Mucosa of stomach (tissue), 1 donor: ENCODE measurements at regions not wholly inside any gene's neighbourhood (a gene's known extent, or its start where the extent isn't known, plus 50 kb on each side); places are given as distances from the start of the nearest gene placed in this dataset.

ENCODE experiments used
- H3K27me3 ChIP-seq: one replicate; pipeline ENCODE4 v1.7.0; 2013; ENCODE audit warnings: mild to moderate bottlenecking, low read length; ENCODE audit not compliant: control insufficient read depth, insufficient read depth
- H3K36me3 ChIP-seq: one replicate; pipeline ENCODE4 v1.7.0; 2013; ENCODE audit warnings: low read length; ENCODE audit not compliant: control insufficient read depth, insufficient read depth
- H3K4me1 ChIP-seq: one replicate; pipeline ENCODE4 v1.7.0; 2013; ENCODE audit warnings: mild to moderate bottlenecking, low read length; ENCODE audit not compliant: control insufficient read depth, insufficient read depth
- H3K4me3 ChIP-seq: one replicate; pipeline ENCODE4 v1.7.0; 2013; ENCODE audit warnings: low read length
- H3K9ac ChIP-seq: one replicate; pipeline ENCODE4 v1.7.0; 2013; ENCODE audit warnings: mild to moderate bottlenecking, low read length, moderate library complexity
- H3K9me3 ChIP-seq: one replicate; pipeline ENCODE4 v1.7.0; 2013; ENCODE audit warnings: mild to moderate bottlenecking, low read length, moderate library complexity; ENCODE audit not compliant: control insufficient read depth
- donor health status: Pancreatic carcinoma.

GRCh38 chr4:151922306-151922705 lies 161.5 kb upstream of the GATB start:
- H3K4me3 ChIP-seq, result no peak overlapping the region
- H3K4me1 ChIP-seq, result no peaks in the 10 kb centered on the region
- H3K36me3 ChIP-seq, result no peaks in the 10 kb centered on the region
- H3K9ac ChIP-seq, result no peak overlapping the region
- H3K9me3 ChIP-seq, result no peaks in the 10 kb centered on the region
- H3K27me3 ChIP-seq, result no peaks in the 10 kb centered on the region

GRCh38 chr4:151921811-151922210 lies 161.0 kb upstream of the GATB start:
- Histone ChIP-seq H3K36me3 (no peaks in the 10 kb centered on the region), H3K9me3 (no peaks in the 10 kb centered on the region), H3K27me3 (no peaks in the 10 kb centered on the region), H3K9ac (no peak overlapping the region), H3K4me3 (no peak overlapping the region), H3K4me1 (no peaks in the 10 kb centered on the region)

- no peak overlapping the region for H3K9ac ChIP-seq
- no peaks in the 10 kb centered on the region for H3K36me3 ChIP-seq
- no peaks in the 10 kb centered on the region for H3K4me1 ChIP-seq
- no peak overlapping the region for H3K4me3 ChIP-seq
- no peaks in the 10 kb centered on the region for H3K9me3 ChIP-seq
- no peaks in the 10 kb centered on the region for H3K27me3 ChIP-seq
These were observed 160.6 kb upstream of the GATB start for GRCh38 chr4:151921386-151921785.

GRCh38 chr4:151917145-151917734 lies 156.4 kb upstream of the GATB start:
- no peaks in the 10 kb centered on the region for H3K36me3 ChIP-seq
- H3K27me3 ChIP-seq, result no peaks in the 10 kb centered on the region
- no peaks in the 10 kb centered on the region for H3K4me1 ChIP-seq
- H3K9ac ChIP-seq, result no peak overlapping the region
- no peaks in the 10 kb centered on the region for H3K9me3 ChIP-seq
- H3K4me3 ChIP-seq, result no peak overlapping the region

- H3K9ac ChIP-seq, result no peak overlapping the region
- no peaks in the 10 kb centered on the region for H3K36me3 ChIP-seq
- no peaks in the 10 kb centered on the region for H3K27me3 ChIP-seq
- no peaks in the 10 kb centered on the region for H3K9me3 ChIP-seq
- H3K4me1 ChIP-seq, result no peaks in the 10 kb centered on the region
- no peak overlapping the region for H3K4me3 ChIP-seq
These were observed 151.8 kb upstream of the GATB start for GRCh38 chr4:151912632-151913031.

- no peak overlapping the region for H3K4me3 ChIP-seq
- H3K9me3 ChIP-seq, result no peaks in the 10 kb centered on the region
- no peaks in the 10 kb centered on the region for H3K27me3 ChIP-seq
- no peak overlapping the region for H3K9ac ChIP-seq
- no peaks in the 10 kb centered on the region for H3K4me1 ChIP-seq
- no peaks in the 10 kb centered on the region for H3K36me3 ChIP-seq
These were observed 151.2 kb upstream of the GATB start for GRCh38 chr4:151911970-151912369.

GRCh38 chr4:151908734-151909497 lies 148.1 kb upstream of the GATB start:
- Histone ChIP-seq H3K9me3 (no peaks in the 10 kb centered on the region), H3K27me3 (no peaks in the 10 kb centered on the region)

GRCh38 chr4:151908201-151908600 lies 147.4 kb upstream of the GATB start:
- Histone ChIP-seq H3K27me3 (no peaks in the 10 kb centered on the region), H3K9me3 (no peaks in the 10 kb centered on the region), H3K4me1 (no peaks in the 10 kb centered on the region), H3K9ac (no peak overlapping the region), H3K36me3 (no peaks in the 10 kb centered on the region), H3K4me3 (no peak overlapping the region)

More at GRCh38 chr4:151908734-151909497, 148.1 kb upstream of the GATB start:
- H3K36me3 ChIP-seq, result no peaks in the 10 kb centered on the region
- H3K4me3 ChIP-seq, result no peak overlapping the region
- H3K9ac ChIP-seq, result no peak overlapping the region
- no peaks in the 10 kb centered on the region for H3K4me1 ChIP-seq

GRCh38 chr4:151906438-151906837 lies 145.6 kb upstream of the GATB start:
- H3K9ac ChIP-seq, result no peak overlapping the region
- H3K36me3 ChIP-seq, result no peaks in the 10 kb centered on the region

GRCh38 chr4:151905197-151905596 lies 144.4 kb upstream of the GATB start:
- Histone ChIP-seq H3K27me3 (no peaks in the 10 kb centered on the region), H3K4me3 (no peak overlapping the region), H3K9me3 (no peaks in the 10 kb centered on the region), H3K36me3 (no peaks in the 10 kb centered on the region), H3K9ac (no peak overlapping the region), H3K4me1 (no peaks in the 10 kb centered on the region)

More at GRCh38 chr4:151906438-151906837, 145.6 kb upstream of the GATB start:
- no peak overlapping the region for H3K4me3 ChIP-seq
- no peaks in the 10 kb centered on the region for H3K9me3 ChIP-seq
- no peaks in the 10 kb centered on the region for H3K27me3 ChIP-seq
- no peaks in the 10 kb centered on the region for H3K4me1 ChIP-seq

- Histone ChIP-seq H3K4me1 (no peaks in the 10 kb centered on the region), H3K4me3 (no peak overlapping the region), H3K27me3 (no peaks in the 10 kb centered on the region), H3K9ac (no peak overlapping the region), H3K9me3 (no peaks in the 10 kb centered on the region), H3K36me3 (no peaks in the 10 kb centered on the region)
These were observed 140.8 kb upstream of the GATB start for GRCh38 chr4:151901631-151902030.

GRCh38 chr4:151896880-151897279 lies 136.1 kb upstream of the GATB start:
- Histone ChIP-seq H3K9ac (no peak overlapping the region), H3K4me1 (no peaks in the 10 kb centered on the region), H3K9me3 (no peaks in the 10 kb centered on the region), H3K36me3 (no peaks in the 10 kb centered on the region), H3K4me3 (no peak overlapping the region), H3K27me3 (no peaks in the 10 kb centered on the region)
